Esophagus muscularis mucosa (tissue), 4 donors: ENCODE measurements at regions not wholly inside any gene's neighbourhood (a gene's known extent, or its start where the extent isn't known, plus 50 kb on each side); places are given as distances from the start of the nearest gene placed in this dataset.

Experiments used
- EP300 ChIP-seq: sonication (generic); formaldehyde crosslinking; IDR thresholded peaks from one replicate; pipeline ENCODE4 v1.6.1; 2017; ENCODE audit warnings: antibody characterized with exemption
- POLR2AphosphoS5 ChIP-seq, 2 donors: sonication (generic); formaldehyde crosslinking; IDR thresholded peaks; one replicate each; pipeline ENCODE4 v1.6.1; 2017; ENCODE audit warnings: antibody characterized with exemption in 2 of 2
- TF ChIP-seq, protein P1 (sequence below), 3 experiments: fragments of 200-600 bp in 2 of 3; fragments of 450-650 bp in 1 of 3; sonication (generic) in 2 of 3; IDR thresholded peaks; one replicate each; pipeline ENCODE4 v1.5.1; 2017 to 2019; ENCODE audit warnings: antibody characterized with exemption in 3 of 3, mild to moderate bottlenecking in 2 of 3, moderate library complexity in 1 of 3

DNA sequence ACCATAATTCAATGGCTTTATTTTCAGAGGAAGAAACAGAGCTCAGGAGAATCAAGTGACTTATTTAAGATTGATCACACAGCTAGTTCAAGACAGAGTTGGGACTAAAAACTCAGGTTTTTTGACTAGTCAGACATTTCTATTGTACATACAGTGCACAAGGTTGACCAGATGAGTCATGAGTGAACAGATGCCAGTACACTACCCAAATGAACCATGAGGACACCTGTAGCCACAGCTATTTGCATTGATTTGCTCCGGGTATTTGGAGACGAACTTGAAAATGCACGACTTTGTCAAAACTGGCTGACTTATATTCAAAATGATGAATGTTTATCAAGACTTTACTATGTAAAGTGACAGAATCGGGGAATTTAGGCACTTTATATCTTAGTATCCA is 161.7 kb upstream of the ST6GALNAC5 start:
- TF ChIP-seq, protein P1, sequence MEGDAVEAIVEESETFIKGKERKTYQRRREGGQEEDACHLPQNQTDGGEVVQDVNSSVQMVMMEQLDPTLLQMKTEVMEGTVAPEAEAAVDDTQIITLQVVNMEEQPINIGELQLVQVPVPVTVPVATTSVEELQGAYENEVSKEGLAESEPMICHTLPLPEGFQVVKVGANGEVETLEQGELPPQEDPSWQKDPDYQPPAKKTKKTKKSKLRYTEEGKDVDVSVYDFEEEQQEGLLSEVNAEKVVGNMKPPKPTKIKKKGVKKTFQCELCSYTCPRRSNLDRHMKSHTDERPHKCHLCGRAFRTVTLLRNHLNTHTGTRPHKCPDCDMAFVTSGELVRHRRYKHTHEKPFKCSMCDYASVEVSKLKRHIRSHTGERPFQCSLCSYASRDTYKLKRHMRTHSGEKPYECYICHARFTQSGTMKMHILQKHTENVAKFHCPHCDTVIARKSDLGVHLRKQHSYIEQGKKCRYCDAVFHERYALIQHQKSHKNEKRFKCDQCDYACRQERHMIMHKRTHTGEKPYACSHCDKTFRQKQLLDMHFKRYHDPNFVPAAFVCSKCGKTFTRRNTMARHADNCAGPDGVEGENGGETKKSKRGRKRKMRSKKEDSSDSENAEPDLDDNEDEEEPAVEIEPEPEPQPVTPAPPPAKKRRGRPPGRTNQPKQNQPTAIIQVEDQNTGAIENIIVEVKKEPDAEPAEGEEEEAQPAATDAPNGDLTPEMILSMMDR (IDR thresholded peaks at IDR 0.05) = no peak
- no peak for TF ChIP-seq EP300
- TF ChIP-seq POLR2AphosphoS5 (IDR thresholded peaks at IDR 0.05) = no peak
